Uterus (tissue), 3 donors: ENCODE measurements at regions not wholly inside any gene's neighbourhood (a gene's known extent, or its start where the extent isn't known, plus 50 kb on each side); places are given as distances from the start of the nearest gene placed in this dataset.

ENCODE experiments used
- DNase-seq, 2 donors: peaks; one replicate each; pipeline ENCODE4 v3.0.0-alpha.2; 2019 to 2020
- H3K27ac ChIP-seq, 2 donors: fragments of 200-600 bp; sonication (generic); 1 replicate in 1 of 2; 2 replicates in 1 of 2; pipeline ENCODE4 v1.5.1; 2016 to 2018
- H3K27me3 ChIP-seq, 2 donors: fragments of 200-600 bp; sonication (generic); one replicate each; pipeline ENCODE4 v1.5.1; 2018 to 2019; ENCODE audit warnings: control low read depth in 1 of 2
- H3K36me3 ChIP-seq, 2 donors: fragments of 200-600 bp; sonication (generic); one replicate each; pipeline ENCODE4 v1.5.1; 2019; ENCODE audit warnings: control low read depth in 1 of 2
- H3K4me1 ChIP-seq, 2 donors: fragments of 200-600 bp; sonication (generic); one replicate each; pipeline ENCODE4 v1.5.1; 2018 to 2019; ENCODE audit warnings: control low read depth in 1 of 2
- H3K4me3 ChIP-seq, 2 donors: fragments of 200-600 bp; sonication (generic); 1 replicate in 1 of 2; 2 replicates in 1 of 2; pipeline ENCODE4 v1.5.1; 2018 to 2019; ENCODE audit warnings: mild to moderate bottlenecking in 1 of 2
- H3K9me3 ChIP-seq, 2 donors: fragments of 200-600 bp; sonication (generic); one replicate each; pipeline ENCODE4 v1.5.1; 2019; ENCODE audit warnings: control low read depth in 1 of 2
- POLR2A ChIP-seq, 2 donors: fragments of 450-650 bp; IDR thresholded peaks; one replicate each; pipeline ENCODE4 v1.6.1; 2016; ENCODE audit warnings: antibody characterized with exemption in 2 of 2, mild to moderate bottlenecking in 1 of 2, moderate library complexity in 1 of 2
- intact Hi-C: fragments of 100-400 bp; cut with DNase I; formaldehyde crosslinking; loops from one replicate; pipeline ENCODE4 v1.15.1; 2023; ENCODE audit warnings: low total_unique reads
- TF ChIP-seq, protein P1 (sequence below), 4 experiments: fragments of 200-600 bp in 2 of 4; fragments of 450-650 bp in 2 of 4; sonication (generic) in 2 of 4; IDR thresholded peaks; one replicate each; pipeline ENCODE4 v1.5.1; 2016 to 2019; ENCODE audit warnings: antibody characterized with exemption in 4 of 4, mild to moderate bottlenecking in 2 of 4, moderate library complexity in 1 of 4
- donor health status: DM: yes; HTN: yes; CAD: no.

DNA sequence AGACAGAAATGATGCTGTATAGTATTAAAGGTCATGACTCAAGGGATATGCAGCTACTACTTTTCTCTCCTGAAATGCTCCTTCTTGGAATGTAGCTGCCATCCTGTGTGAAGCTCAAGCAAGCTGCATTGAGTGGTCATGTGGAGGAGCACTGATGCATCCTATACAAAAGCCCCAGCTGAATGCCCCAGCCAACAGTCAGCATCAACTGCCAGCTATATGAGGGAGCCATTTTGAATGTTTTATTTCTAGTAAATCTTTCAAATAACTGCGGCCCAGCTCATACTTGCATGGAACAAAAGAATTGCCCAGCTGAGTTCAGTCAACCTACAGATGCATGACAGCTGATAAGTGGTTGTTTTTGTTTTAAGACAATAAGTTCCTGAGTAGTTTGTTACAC is 165.0 kb upstream of the GEMIN8 start:
- Histone ChIP-seq H3K27me3 (no peaks in the 10 kb centered on the region), H3K4me3 (no peak overlapping the region), H3K27ac (no peak overlapping the region), H3K36me3 (no peaks in the 10 kb centered on the region), H3K9me3 (no peaks in the 10 kb centered on the region), H3K4me1 (no peaks in the 10 kb centered on the region)
- intact Hi-C loops: no loop called here
- TF ChIP-seq, protein P1, sequence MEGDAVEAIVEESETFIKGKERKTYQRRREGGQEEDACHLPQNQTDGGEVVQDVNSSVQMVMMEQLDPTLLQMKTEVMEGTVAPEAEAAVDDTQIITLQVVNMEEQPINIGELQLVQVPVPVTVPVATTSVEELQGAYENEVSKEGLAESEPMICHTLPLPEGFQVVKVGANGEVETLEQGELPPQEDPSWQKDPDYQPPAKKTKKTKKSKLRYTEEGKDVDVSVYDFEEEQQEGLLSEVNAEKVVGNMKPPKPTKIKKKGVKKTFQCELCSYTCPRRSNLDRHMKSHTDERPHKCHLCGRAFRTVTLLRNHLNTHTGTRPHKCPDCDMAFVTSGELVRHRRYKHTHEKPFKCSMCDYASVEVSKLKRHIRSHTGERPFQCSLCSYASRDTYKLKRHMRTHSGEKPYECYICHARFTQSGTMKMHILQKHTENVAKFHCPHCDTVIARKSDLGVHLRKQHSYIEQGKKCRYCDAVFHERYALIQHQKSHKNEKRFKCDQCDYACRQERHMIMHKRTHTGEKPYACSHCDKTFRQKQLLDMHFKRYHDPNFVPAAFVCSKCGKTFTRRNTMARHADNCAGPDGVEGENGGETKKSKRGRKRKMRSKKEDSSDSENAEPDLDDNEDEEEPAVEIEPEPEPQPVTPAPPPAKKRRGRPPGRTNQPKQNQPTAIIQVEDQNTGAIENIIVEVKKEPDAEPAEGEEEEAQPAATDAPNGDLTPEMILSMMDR (IDR thresholded peaks at IDR 0.05): no peak
- no peak for TF ChIP-seq POLR2A (IDR thresholded peaks at IDR 0.05)
- DNase-seq: no peak

DNA sequence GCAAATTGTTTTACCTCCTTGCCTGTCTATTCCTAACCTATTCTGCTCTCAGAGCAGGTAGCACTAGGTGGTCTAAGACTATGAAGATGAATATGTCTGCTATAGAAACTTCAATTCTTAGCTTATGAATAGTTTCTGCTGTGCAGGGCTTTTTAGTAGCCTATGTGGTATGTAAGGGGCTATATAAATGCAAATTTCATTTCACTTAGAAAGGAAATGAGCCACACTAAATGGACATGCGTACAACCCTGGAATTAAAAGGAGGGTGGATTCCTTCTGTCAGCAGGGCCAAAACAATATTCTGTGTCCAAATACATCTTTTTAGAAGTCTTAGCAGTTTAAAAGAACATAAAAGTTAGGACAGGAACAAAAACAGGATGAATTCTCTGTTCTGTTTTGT is 163.9 kb upstream of the GEMIN8 start:
- no peak for DNase-seq
- TF ChIP-seq, protein P1 (IDR thresholded peaks at IDR 0.05): no peak
- TF ChIP-seq POLR2A (IDR thresholded peaks at IDR 0.05): no peak
- Histone ChIP-seq H3K36me3 (no peaks in the 10 kb centered on the region), H3K9me3 (no peaks in the 10 kb centered on the region), H3K27me3 (no peaks in the 10 kb centered on the region), H3K4me1 (no peaks in the 10 kb centered on the region), H3K27ac (no peak overlapping the region), H3K4me3 (no peak overlapping the region)
- intact Hi-C loops: no loop called here

DNA sequence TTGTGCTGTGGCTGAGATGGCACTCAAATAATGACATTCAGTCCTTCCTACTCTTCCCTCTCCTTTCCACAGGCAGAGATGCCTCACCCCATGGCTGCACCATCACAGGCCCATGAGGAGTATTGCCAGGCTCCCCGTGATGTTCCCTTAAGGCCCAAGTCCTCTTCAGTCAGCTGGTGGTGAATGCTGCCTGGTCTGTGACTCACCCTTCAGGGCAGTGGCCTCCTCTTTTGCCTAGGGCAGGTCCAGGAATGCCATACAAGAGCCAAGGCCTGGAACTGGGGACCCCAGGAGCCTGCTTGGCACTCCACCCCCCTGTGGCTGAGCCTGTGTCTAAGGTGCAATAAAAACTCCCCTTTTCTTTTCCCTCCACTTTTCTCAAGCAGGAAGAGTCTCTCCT is 144.2 kb upstream of the GEMIN8 start:
- no peak for TF ChIP-seq POLR2A (IDR thresholded peaks at IDR 0.05)
- TF ChIP-seq, protein P1 (IDR thresholded peaks at IDR 0.05): no peak
- intact Hi-C loops: no loop called here
- Histone ChIP-seq H3K4me1 (no peaks in the 10 kb centered on the region), H3K9me3 (no peaks in the 10 kb centered on the region), H3K27ac (no peak overlapping the region), H3K27me3 (no peaks in the 10 kb centered on the region), H3K36me3 (no peaks in the 10 kb centered on the region), H3K4me3 (no peak overlapping the region)
- no peak for DNase-seq

DNA sequence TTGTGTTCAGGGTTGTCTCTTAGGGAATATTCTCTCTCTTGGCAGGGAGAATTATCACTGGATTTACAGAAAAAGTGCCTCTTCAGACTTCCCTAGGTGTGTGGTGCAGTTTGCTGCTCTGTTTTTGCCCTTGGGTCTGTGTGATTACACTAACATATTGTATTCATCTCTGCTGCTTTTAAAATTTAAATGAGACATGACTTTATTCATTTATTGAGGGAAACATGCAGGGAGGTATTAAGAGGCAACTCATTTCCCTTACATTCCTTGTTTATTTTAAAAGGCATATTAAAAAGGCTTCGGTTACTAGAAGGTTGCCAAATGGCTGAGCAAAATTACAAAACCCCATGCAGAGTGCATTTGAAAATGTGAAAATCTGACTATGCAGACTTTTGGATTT is 135.1 kb upstream of the GEMIN8 start:
- H3K4me3 ChIP-seq: no peak overlapping the region
- no peaks in the 10 kb centered on the region for H3K9me3 ChIP-seq
- TF ChIP-seq, protein P1 (IDR thresholded peaks at IDR 0.05): no peak
- TF ChIP-seq POLR2A (IDR thresholded peaks at IDR 0.05): no peak
- intact Hi-C loops: no loop called here
- H3K36me3 ChIP-seq: no peaks in the 10 kb centered on the region
- no peak overlapping the region for H3K27ac ChIP-seq
- DNase-seq: no peak
- no peaks in the 10 kb centered on the region for H3K4me1 ChIP-seq
- no peaks in the 10 kb centered on the region for H3K27me3 ChIP-seq

DNA sequence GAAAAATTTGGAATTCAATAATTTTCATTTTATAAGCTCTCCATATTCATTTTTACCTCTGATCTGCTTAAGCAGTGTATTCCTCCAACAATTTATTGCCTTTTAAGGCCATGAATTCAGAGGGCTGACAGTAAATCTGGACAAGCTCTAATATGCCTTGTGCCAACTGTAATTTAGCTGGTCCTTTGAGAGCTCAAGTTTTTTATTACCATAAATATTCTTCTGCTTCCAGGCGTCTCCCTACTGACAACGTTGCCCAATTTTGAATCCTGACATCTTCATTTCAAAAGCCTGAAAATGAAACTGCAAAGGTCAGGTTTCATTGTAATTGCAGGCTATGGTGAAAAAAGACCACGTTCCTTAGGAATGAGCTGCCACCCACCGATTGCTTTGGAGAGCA is 95.8 kb upstream of the GEMIN8 start:
- H3K27me3 ChIP-seq: no peaks in the 10 kb centered on the region
- H3K9me3 ChIP-seq: no peaks in the 10 kb centered on the region
- no peaks in the 10 kb centered on the region for H3K36me3 ChIP-seq
- no peak for DNase-seq
- TF ChIP-seq POLR2A (IDR thresholded peaks at IDR 0.05): no peak
- TF ChIP-seq, protein P1 (IDR thresholded peaks at IDR 0.05): no peak
- no peaks in the 10 kb centered on the region for H3K4me1 ChIP-seq
- H3K27ac ChIP-seq: peak overlapping the region; percentile 25
- no peak overlapping the region for H3K4me3 ChIP-seq
- intact Hi-C loops: no loop called here
